ENCODE measurements at regions not wholly inside any gene's neighbourhood (a gene's known extent, or its start where the extent isn't known, plus 50 kb on each side); places are given as distances from the start of the nearest gene placed in this dataset.
"Not testable (repeated sequence)": the region's sequence is repeated elsewhere in the genome, so short reads cannot be mapped to it uniquely, and the experiment has no call there.

GRCh38 chr21:36229181-36229580 lies 72.6 kb downstream of the DOP1B start:
- Histone ChIP-seq H3K9me3 (ENCODE audit: control insufficient read depth, low read depth, low read length) (no peaks in the 10 kb centered on the region), H3K79me1 (ENCODE audit: insufficient read depth, low read depth, low read length, poor library complexity, severe bottlenecking) (no peaks in the 10 kb centered on the region), H2BK15ac (ENCODE audit: low read depth, low read length) (no peak overlapping the region), H3K4ac (ENCODE audit: low read depth, low read length) (no peak overlapping the region), H2BK20ac (ENCODE audit: low read depth, low read length, poor library complexity, severe bottlenecking) (no peak overlapping the region), H3K18ac (ENCODE audit: insufficient read length, low read depth, low read length) (no peak overlapping the region), H3K9ac (ENCODE audit: extremely low read depth, insufficient read length, low read length) (no peak overlapping the region), H2AFZ (ENCODE audit: low read length) (no peak overlapping the region), H3K27ac (ENCODE audit: insufficient read length, low read depth, low read length) (no peak overlapping the region), H2AK5ac (ENCODE audit: insufficient read length, low read length) (no peak overlapping the region), H3K23me2 (ENCODE audit: insufficient read length, low read depth, low read length, poor library complexity, severe bottlenecking) (no peaks in the 10 kb centered on the region), H4K8ac (replicated peaks; ENCODE audit: insufficient read length, low read depth, low read length) (no peak overlapping the region), H2BK5ac (ENCODE audit: insufficient read length, low read length) (no peak overlapping the region), H3T11ph (ENCODE audit: low read length) (no peak overlapping the region), H2BK120ac (ENCODE audit: low read depth, low read length, poor library complexity, severe bottlenecking) (no peak overlapping the region), H3K79me2 (ENCODE audit: insufficient read depth, low read length) (no peaks in the 10 kb centered on the region), H3K4me2 (ENCODE audit: insufficient read depth, insufficient read length, low read length) (no peak overlapping the region), H4K5ac (ENCODE audit: insufficient read length, low read depth, low read length) (no peak overlapping the region), H3K4me1 (ENCODE audit: insufficient read depth, low read length) (no peaks in the 10 kb centered on the region), H4K20me1 (ENCODE audit: control insufficient read depth, insufficient read depth, insufficient read length) (no peaks in the 10 kb centered on the region), H3K56ac (ENCODE audit: insufficient read length, low read depth, low read length) (no peak overlapping the region), H3K27me3 (ENCODE audit: insufficient read depth, low read length) (no peaks in the 10 kb centered on the region), H3K23ac (ENCODE audit: insufficient read length, low read depth, low read length) (no peak overlapping the region), H4K91ac (ENCODE audit: insufficient read length, low read depth, low read length) (no peak overlapping the region), H2BK12ac (ENCODE audit: insufficient read length, low read depth, low read length) (no peak overlapping the region), H3K14ac (ENCODE audit: insufficient read depth, low read length) (no peak overlapping the region)
- no peak for TF ChIP-seq CTCF (conservative IDR thresholded peaks at IDR 0.05)
- Mint-ChIP-seq H3K9me3 (no peaks in the 10 kb centered on the region), H3K4me1 (no peaks in the 10 kb centered on the region), H3K27ac (no peak overlapping the region; a peak in 1 of 7 replicates), H3K4me3 (no peak overlapping the region), H3K27me3 (ENCODE audit: low read depth) (no peaks in the 10 kb centered on the region), H3K36me3 (ENCODE audit: insufficient read depth in 1 of 3, low read depth in 3 of 3) (peaks cover 0 to 15% (median 5%) of the 10 kb centered on the region in 3 experiments; a peak in 4 of 7 replicates)
- no peak for DNase-seq
- WGBS (ENCODE audit: extremely low coverage, insufficient read length, low lambda C conversion rate): no CpG with 5 or more reads among the region's 4 CpGs

GRCh38 chr21:36231444-36231843 lies 74.8 kb downstream of the DOP1B start:
- H3K9me3 ChIP-seq (ENCODE audit: control insufficient read depth, low read depth, low read length); H4K20me1 ChIP-seq (ENCODE audit: control insufficient read depth, insufficient read depth, insufficient read length); H2BK15ac ChIP-seq (ENCODE audit: low read depth, low read length); H3K56ac ChIP-seq (ENCODE audit: insufficient read length, low read depth, low read length); H3K4me1 ChIP-seq (ENCODE audit: insufficient read depth, low read length); H3K4ac ChIP-seq (ENCODE audit: low read depth, low read length); H3K4me2 ChIP-seq (ENCODE audit: insufficient read depth, insufficient read length, low read length); H3K79me1 ChIP-seq (ENCODE audit: insufficient read depth, low read depth, low read length, poor library complexity, severe bottlenecking); H4K8ac ChIP-seq (replicated peaks; ENCODE audit: insufficient read length, low read depth, low read length); H3K27ac Mint-ChIP-seq; H3K14ac ChIP-seq (ENCODE audit: insufficient read depth, low read length); H3K27ac ChIP-seq (ENCODE audit: insufficient read length, low read depth, low read length); H2AK5ac ChIP-seq (ENCODE audit: insufficient read length, low read length); H2BK120ac ChIP-seq (ENCODE audit: low read depth, low read length, poor library complexity, severe bottlenecking); H2BK5ac ChIP-seq (ENCODE audit: insufficient read length, low read length); H4K5ac ChIP-seq (ENCODE audit: insufficient read length, low read depth, low read length); H2AFZ ChIP-seq (ENCODE audit: low read length); H3K27me3 Mint-ChIP-seq (ENCODE audit: low read depth); H3K23me2 ChIP-seq (ENCODE audit: insufficient read length, low read depth, low read length, poor library complexity, severe bottlenecking); H3K4me3 Mint-ChIP-seq; H3K9me3 Mint-ChIP-seq; H3K9ac ChIP-seq (ENCODE audit: extremely low read depth, insufficient read length, low read length); H2BK20ac ChIP-seq (ENCODE audit: low read depth, low read length, poor library complexity, severe bottlenecking); H4K91ac ChIP-seq (ENCODE audit: insufficient read length, low read depth, low read length); H3T11ph ChIP-seq (ENCODE audit: low read length); H3K18ac ChIP-seq (ENCODE audit: insufficient read length, low read depth, low read length); H3K79me2 ChIP-seq (ENCODE audit: insufficient read depth, low read length); DNase-seq; H2BK12ac ChIP-seq (ENCODE audit: insufficient read length, low read depth, low read length); H3K23ac ChIP-seq (ENCODE audit: insufficient read length, low read depth, low read length); H3K4me1 Mint-ChIP-seq; H3K27me3 ChIP-seq (ENCODE audit: insufficient read depth, low read length): not testable (repeated sequence)
- peaks cover 0 to 11% (median 5%) of the 10 kb centered on the region in 3 experiments; a peak in 4 of 7 replicates for H3K36me3 Mint-ChIP-seq (ENCODE audit: insufficient read depth in 1 of 3, low read depth in 3 of 3)
- no CpG with 5 or more reads among the region's 3 CpGs for WGBS (ENCODE audit: extremely low coverage, insufficient read length, low lambda C conversion rate)
